ENCODE measurements at regions not wholly inside any gene's neighbourhood (a gene's known extent, or its start where the extent isn't known, plus 50 kb on each side); places are given as distances from the start of the nearest gene placed in this dataset.

DNA sequence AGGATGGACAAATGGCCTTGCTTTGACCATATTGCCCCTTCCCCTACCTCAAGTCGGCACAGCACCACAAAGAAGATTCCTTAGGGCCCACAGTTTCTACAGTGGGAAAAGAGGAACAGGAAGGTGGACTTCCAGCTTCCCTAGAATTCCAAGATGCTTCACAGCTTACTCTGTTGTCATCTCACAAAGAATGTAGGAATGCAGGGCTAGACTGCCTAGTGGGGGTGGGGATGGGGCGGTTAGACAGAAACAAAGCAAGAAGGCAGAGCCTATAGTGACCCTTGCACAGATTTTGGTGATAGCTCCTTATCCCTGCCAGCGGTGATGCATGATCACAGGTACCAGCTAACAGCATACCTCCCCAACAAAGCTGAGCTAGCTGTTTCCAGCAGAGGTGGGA, 607.6 kb upstream of the MAN1A1 start:
- TF ChIP-seq, protein P1, sequence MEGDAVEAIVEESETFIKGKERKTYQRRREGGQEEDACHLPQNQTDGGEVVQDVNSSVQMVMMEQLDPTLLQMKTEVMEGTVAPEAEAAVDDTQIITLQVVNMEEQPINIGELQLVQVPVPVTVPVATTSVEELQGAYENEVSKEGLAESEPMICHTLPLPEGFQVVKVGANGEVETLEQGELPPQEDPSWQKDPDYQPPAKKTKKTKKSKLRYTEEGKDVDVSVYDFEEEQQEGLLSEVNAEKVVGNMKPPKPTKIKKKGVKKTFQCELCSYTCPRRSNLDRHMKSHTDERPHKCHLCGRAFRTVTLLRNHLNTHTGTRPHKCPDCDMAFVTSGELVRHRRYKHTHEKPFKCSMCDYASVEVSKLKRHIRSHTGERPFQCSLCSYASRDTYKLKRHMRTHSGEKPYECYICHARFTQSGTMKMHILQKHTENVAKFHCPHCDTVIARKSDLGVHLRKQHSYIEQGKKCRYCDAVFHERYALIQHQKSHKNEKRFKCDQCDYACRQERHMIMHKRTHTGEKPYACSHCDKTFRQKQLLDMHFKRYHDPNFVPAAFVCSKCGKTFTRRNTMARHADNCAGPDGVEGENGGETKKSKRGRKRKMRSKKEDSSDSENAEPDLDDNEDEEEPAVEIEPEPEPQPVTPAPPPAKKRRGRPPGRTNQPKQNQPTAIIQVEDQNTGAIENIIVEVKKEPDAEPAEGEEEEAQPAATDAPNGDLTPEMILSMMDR (IDR thresholded peaks at IDR 0.05; ENCODE audit: extremely low read depth, insufficient read depth, missing control alignments) = no peak
- DNase-seq (ENCODE audit: low spot score) = no peak
- in situ Hi-C loops (cut with MboI; ENCODE audit: low pct_unique_long_range_greater_than_20kb, low sequenced_read_pairs, unreplicated experiment) = loop anchor here (25.0 kb wide), 1 partner anchor 620 kb away; the partner anchor contains the start of gene MAN1A1

GRCh38 chr6:119952696-119953095, 603.1 kb upstream of the MAN1A1 start:
- in situ Hi-C loops (cut with MboI; ENCODE audit: low pct_unique_long_range_greater_than_20kb, low sequenced_read_pairs, unreplicated experiment) = loop anchor here (25.0 kb wide), 1 partner anchor 615 kb away; the partner anchor contains the start of gene MAN1A1
- DNase-seq (ENCODE audit: low spot score) = no peak
- TF ChIP-seq, protein P1 (IDR thresholded peaks at IDR 0.05; ENCODE audit: extremely low read depth, insufficient read depth, missing control alignments) = no peak

DNA sequence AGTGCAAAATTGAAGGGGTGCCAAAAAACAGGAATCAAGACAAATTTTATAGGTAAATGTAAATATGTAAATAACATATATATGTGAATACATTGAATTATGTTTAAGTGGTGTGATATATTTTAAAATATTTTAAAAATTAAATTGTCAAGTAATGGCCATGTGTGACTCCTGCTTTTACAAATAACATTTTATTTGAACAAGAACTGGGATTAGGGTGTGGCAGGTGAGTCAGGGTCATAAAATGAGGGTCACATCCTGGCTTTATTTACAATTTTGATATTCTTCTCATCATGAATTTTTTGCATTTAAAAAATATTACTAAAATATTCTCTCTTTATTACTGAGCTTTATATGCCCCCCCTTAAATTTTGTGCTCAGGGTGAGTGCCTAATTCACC, 601.1 kb upstream of the MAN1A1 start:
- in situ Hi-C loops (cut with MboI; ENCODE audit: low pct_unique_long_range_greater_than_20kb, low sequenced_read_pairs, unreplicated experiment) = loop anchor here (25.0 kb wide), 1 partner anchor 613 kb away; the partner anchor contains the start of gene MAN1A1
- DNase-seq (ENCODE audit: low spot score) = no peak
- TF ChIP-seq, protein P1 (IDR thresholded peaks at IDR 0.05; ENCODE audit: extremely low read depth, insufficient read depth, missing control alignments) = no peak

- TF ChIP-seq, protein P1 (IDR thresholded peaks at IDR 0.05; ENCODE audit: extremely low read depth, insufficient read depth, missing control alignments) = no peak
- in situ Hi-C loops (cut with MboI; ENCODE audit: low pct_unique_long_range_greater_than_20kb, low sequenced_read_pairs, unreplicated experiment) = no loop called here
- DNase-seq (ENCODE audit: low spot score) = no peak
Observed at GRCh38 chr6:119942078-119942752, 592.7 kb upstream of the MAN1A1 start.

- TF ChIP-seq, protein P1 (IDR thresholded peaks at IDR 0.05; ENCODE audit: extremely low read depth, insufficient read depth, missing control alignments) = no peak
- no peak for DNase-seq (ENCODE audit: low spot score)
- in situ Hi-C loops (cut with MboI; ENCODE audit: low pct_unique_long_range_greater_than_20kb, low sequenced_read_pairs, unreplicated experiment) = no loop called here
Observed at GRCh38 chr6:119938752-119939151, 589.2 kb upstream of the MAN1A1 start.

DNA sequence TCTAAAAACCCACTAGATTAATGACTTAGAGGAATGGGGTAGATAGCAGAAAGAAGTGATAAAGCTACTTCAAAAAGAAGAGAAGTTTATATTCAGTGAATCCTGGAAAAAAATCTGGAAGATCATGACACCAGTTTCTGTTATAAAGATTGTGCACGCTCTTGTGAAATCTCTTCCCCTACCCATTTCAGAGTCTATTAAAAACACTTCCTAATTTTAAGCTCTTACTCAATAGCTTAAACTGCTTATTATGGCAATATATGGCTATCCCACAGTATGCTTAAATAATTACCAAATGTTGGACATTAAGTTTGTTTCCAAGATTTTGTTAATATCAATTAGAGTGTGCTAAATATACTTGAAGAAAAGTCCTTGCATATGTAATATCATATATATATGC, 585.3 kb upstream of the MAN1A1 start:
- no peak for DNase-seq (ENCODE audit: low spot score)
- TF ChIP-seq, protein P1 (IDR thresholded peaks at IDR 0.05; ENCODE audit: extremely low read depth, insufficient read depth, missing control alignments) = no peak
- in situ Hi-C loops (cut with MboI; ENCODE audit: low pct_unique_long_range_greater_than_20kb, low sequenced_read_pairs, unreplicated experiment) = no loop called here

All from GM13977 (cell line).